ENCODE measurements at regions not wholly inside any gene's neighbourhood (a gene's known extent, or its start where the extent isn't known, plus 50 kb on each side); places are given as distances from the start of the nearest gene placed in this dataset.

DNA sequence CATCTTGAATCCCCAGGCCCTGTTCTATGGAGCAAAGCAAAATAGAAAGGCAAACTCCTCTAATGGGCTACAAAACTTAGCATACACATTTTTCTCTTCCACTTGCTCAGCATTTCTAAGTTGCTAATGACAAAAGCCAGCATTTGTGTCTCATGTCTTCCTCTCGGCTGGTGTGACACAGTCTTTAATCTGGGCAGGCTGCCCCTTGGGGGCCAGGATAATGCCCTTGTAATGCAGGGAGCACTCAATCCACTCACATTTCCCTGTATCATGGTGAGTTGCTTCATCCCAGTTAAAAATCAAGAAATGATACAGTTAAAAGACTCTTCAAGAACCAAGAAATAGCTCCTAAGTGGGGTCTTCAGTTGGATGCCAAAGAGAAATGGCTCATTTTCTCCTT is 109.1 kb upstream of the FBXO11 start:
- DNase-seq (no peak), ATAC-seq (no peak)
- Histone ChIP-seq H3K36me3 (no peaks in the 10 kb centered on the region), H3K27ac (no peak overlapping the region), H3K4me3 (no peak overlapping the region), H3K9me3 (peaks cover 5% of the 10 kb centered on the region), H3K27me3 (ENCODE audit: low read depth) (no peaks in the 10 kb centered on the region), H3K4me1 (no peaks in the 10 kb centered on the region)
- TF ChIP-seq, protein P1, sequence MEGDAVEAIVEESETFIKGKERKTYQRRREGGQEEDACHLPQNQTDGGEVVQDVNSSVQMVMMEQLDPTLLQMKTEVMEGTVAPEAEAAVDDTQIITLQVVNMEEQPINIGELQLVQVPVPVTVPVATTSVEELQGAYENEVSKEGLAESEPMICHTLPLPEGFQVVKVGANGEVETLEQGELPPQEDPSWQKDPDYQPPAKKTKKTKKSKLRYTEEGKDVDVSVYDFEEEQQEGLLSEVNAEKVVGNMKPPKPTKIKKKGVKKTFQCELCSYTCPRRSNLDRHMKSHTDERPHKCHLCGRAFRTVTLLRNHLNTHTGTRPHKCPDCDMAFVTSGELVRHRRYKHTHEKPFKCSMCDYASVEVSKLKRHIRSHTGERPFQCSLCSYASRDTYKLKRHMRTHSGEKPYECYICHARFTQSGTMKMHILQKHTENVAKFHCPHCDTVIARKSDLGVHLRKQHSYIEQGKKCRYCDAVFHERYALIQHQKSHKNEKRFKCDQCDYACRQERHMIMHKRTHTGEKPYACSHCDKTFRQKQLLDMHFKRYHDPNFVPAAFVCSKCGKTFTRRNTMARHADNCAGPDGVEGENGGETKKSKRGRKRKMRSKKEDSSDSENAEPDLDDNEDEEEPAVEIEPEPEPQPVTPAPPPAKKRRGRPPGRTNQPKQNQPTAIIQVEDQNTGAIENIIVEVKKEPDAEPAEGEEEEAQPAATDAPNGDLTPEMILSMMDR (IDR thresholded peaks at IDR 0.05): no peak
- intact Hi-C loops (cut with DNase I): no loop called here

DNA sequence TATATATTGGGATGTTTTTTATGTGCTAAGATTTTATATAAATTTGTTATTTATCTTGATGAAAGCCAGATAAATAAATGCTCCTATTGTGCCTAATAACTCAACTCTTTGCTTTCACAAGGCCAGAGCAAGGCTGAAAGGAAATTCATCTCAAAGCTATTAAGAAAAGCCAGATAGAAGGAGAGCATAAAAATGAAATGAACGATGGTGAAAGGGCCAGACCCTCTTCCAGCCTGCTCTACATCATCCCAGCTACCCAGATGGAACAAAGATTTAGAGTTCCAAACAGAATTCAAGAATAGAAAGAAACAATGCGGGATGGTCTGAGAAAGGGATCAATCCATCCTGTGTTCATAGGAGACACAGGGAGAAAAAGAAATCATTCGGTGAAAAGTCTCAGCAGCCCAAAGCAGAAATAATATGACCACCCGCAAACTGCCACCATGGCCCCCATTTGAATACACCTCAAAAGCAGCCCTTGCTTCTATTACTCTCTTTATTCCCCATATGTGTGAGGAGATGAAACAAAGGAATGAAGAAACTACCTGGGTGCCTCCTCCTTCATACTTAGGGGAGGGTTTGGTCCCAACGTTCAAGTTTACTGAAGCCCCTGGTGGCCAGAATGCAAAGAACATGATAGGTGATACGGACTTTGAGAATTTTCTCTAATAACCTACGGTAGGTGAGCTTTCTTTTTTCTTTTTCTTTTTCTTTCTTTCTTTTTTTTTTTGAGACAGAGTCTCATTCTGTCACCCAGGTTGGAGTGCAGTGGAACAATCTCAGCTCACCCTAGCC is 110.1 kb upstream of the FBXO11 start:
- no peak for DNase-seq
- Histone ChIP-seq H3K36me3 (no peaks in the 10 kb centered on the region), H3K9me3 (peaks cover 5% of the 10 kb centered on the region), H3K27ac (no peak overlapping the region), H3K4me1 (no peaks in the 10 kb centered on the region), H3K4me3 (no peak overlapping the region), H3K27me3 (ENCODE audit: low read depth) (no peaks in the 10 kb centered on the region)
- no peak for ATAC-seq
- intact Hi-C loops (cut with DNase I): no loop called here
- TF ChIP-seq, protein P1 (IDR thresholded peaks at IDR 0.05): no peak

DNA sequence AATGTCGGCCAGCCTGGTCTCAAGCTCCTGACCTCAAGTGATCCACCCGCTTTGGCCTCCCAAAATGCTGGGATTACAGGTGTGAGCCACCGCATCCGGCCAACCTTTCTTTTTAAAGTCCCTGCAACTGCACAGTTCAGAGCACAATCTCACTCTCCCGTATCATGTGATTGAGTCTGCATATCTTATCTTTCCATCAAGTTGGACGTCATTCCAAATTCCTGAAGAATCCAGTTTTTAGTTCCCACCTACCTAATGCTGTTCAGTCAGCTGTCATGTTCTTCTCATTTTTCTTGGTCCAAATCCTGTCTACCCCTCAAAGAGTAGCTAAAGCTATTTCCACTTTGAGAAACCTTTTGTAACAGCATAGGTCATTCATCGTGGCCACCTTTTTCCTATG is 110.8 kb upstream of the FBXO11 start:
- no peak overlapping the region for H3K4me3 ChIP-seq
- H3K27me3 ChIP-seq (ENCODE audit: low read depth): no peaks in the 10 kb centered on the region
- H3K9me3 ChIP-seq: peaks cover 5% of the 10 kb centered on the region
- ATAC-seq (no peak), DNase-seq (no peak)
- H3K4me1 ChIP-seq: no peaks in the 10 kb centered on the region
- TF ChIP-seq, protein P1 (IDR thresholded peaks at IDR 0.05): no peak
- H3K36me3 ChIP-seq: no peaks in the 10 kb centered on the region
- H3K27ac ChIP-seq: no peak overlapping the region
- intact Hi-C loops (cut with DNase I): no loop called here

DNA sequence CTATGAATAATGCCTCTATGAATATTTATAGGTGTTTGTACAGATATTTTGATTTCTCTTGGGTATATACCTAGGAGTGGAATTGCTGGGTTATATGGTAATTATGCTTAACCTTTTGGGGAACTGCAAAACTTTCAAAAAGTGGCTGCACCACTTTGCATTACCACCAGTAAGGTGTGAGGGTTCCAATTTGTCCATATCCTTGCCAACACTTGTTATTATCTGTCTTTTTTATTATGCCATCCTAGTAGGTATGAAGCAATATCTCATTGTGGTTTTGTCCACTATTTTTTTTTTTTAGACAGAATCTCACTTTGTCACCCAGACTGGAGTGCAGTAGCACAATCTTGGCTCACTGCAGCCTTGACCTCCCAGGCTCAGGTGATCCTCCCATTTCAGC is 112.2 kb upstream of the FBXO11 start:
- no peaks in the 10 kb centered on the region for H3K27me3 ChIP-seq (ENCODE audit: low read depth)
- intact Hi-C loops (cut with DNase I): no loop called here

DNA sequence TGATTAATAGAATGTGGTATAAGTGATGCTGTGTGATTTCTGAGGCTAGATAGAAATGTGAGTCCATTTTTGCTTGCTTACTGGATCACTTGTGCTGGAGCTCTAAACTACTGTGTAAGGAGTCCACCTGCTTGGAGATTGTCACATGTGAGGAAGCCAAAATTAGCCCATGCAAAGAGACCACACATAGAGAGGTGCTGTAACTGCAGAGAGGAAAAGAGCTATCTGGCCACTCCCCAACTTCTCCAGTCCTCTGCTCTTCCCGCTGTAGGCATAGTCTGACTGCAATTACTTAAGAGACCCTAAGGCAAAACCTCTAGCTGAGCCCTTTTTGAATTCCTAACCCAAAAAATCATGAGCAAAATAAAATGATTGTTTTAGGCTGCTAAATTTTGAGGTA is 120.6 kb upstream of the FBXO11 start:
- intact Hi-C loops (cut with DNase I): no loop called here
- H3K27ac ChIP-seq: no peak overlapping the region
- H3K4me1 ChIP-seq: no peaks in the 10 kb centered on the region
- no peak for ATAC-seq
- no peaks in the 10 kb centered on the region for H3K36me3 ChIP-seq
- TF ChIP-seq, protein P1 (IDR thresholded peaks at IDR 0.05): no peak
- H3K9me3 ChIP-seq: no peaks in the 10 kb centered on the region
- no peak overlapping the region for H3K4me3 ChIP-seq
- H3K27me3 ChIP-seq (ENCODE audit: low read depth): no peaks in the 10 kb centered on the region
- no peak for DNase-seq

More for the DNA sequence above, 112.2 kb upstream of the FBXO11 start:
- TF ChIP-seq, protein P1 (IDR thresholded peaks at IDR 0.05): no peak
- peaks cover 5% of the 10 kb centered on the region for H3K9me3 ChIP-seq
- no peaks in the 10 kb centered on the region for H3K4me1 ChIP-seq
- H3K27ac ChIP-seq: no peak overlapping the region
- DNase-seq: no peak
- H3K4me3 ChIP-seq: no peak overlapping the region
- ATAC-seq: no peak
- no peaks in the 10 kb centered on the region for H3K36me3 ChIP-seq
